HG03469 (cell line): ENCODE measurements at regions not wholly inside any gene's neighbourhood (a gene's known extent, or its start where the extent isn't known, plus 50 kb on each side); places are given as distances from the start of the nearest gene placed in this dataset.
"Not testable (repeated sequence)": the region's sequence is repeated elsewhere in the genome, so short reads cannot be mapped to it uniquely, and the experiment has no call there.

ENCODE experiments used
- ATAC-seq: cut with Tn5 transposase; IDR thresholded peaks from one replicate; pipeline ENCODE4 v1.9.1; 2021; ENCODE audit warnings: mild to moderate bottlenecking, moderate library complexity, moderate number of reproducible peaks; ENCODE audit not compliant: unreplicated experiment

- no peak for ATAC-seq
Measured at GRCh38 chr16:88128556-88128955, 177.3 kb downstream of the BANP start.

- ATAC-seq = not testable (repeated sequence)
Measured at GRCh38 chr16:88129133-88129532, 177.9 kb downstream of the BANP start.

GRCh38 chr16:88130016-88130415 is 178.8 kb downstream of the BANP start:
- ATAC-seq = no peak

GRCh38 chr16:88130681-88131080 is 179.4 kb downstream of the BANP start:
- ATAC-seq = no peak

- no peak for ATAC-seq
Measured at GRCh38 chr16:88131256-88131655, 180.0 kb downstream of the BANP start.

- no peak for ATAC-seq
Measured at GRCh38 chr16:88131966-88132365, 180.7 kb downstream of the BANP start.

GRCh38 chr16:88132836-88133506 is 181.7 kb downstream of the BANP start:
- no peak for ATAC-seq

- no peak for ATAC-seq
Measured at GRCh38 chr16:88133507-88133843, 182.2 kb downstream of the BANP start.

- not testable (repeated sequence) for ATAC-seq
Measured at GRCh38 chr16:88134172-88134898, 183.1 kb downstream of the BANP start.

GRCh38 chr16:88134899-88135682 is 183.9 kb downstream of the BANP start:
- not testable (repeated sequence) for ATAC-seq

- not testable (repeated sequence) for ATAC-seq
Measured at GRCh38 chr16:88136211-88136713, 185.0 kb downstream of the BANP start.

- ATAC-seq = not testable (repeated sequence)
Measured at GRCh38 chr16:88136939-88137338, 185.7 kb downstream of the BANP start.

- ATAC-seq = not testable (repeated sequence)
Measured at GRCh38 chr16:88139141-88139540, 187.9 kb downstream of the BANP start.

GRCh38 chr16:88140195-88140594 is 189.0 kb downstream of the BANP start:
- ATAC-seq = not testable (repeated sequence)

- no peak for ATAC-seq
Measured at GRCh38 chr16:88141580-88141979, 190.3 kb downstream of the BANP start.

GRCh38 chr16:88142056-88142935 is 191.1 kb downstream of the BANP start:
- ATAC-seq = not testable (repeated sequence)

GRCh38 chr16:88143122-88144027 is 192.1 kb downstream of the BANP start:
- ATAC-seq = not testable (repeated sequence)

GRCh38 chr16:88144028-88144511 is 192.8 kb downstream of the BANP start:
- no peak for ATAC-seq

- ATAC-seq = not testable (repeated sequence)
Measured at GRCh38 chr16:88145376-88145775, 194.1 kb downstream of the BANP start.
